GM06990 (cell line): ENCODE measurements at regions not wholly inside any gene's neighbourhood (a gene's known extent, or its start where the extent isn't known, plus 50 kb on each side); places are given as distances from the start of the nearest gene placed in this dataset.

ENCODE experiments used
- DNase-seq: peaks from one replicate; pipeline ENCODE4 v3.0.0-alpha.2; 2011; ENCODE audit not compliant: insufficient read length; ENCODE audit errors: extremely low read depth
- H3K27me3 ChIP-seq: replicated peaks from 2 replicates; pipeline ENCODE4 v1.6.0; 2011; ENCODE audit warnings: low read length; ENCODE audit not compliant: control insufficient read depth, insufficient read depth
- H3K36me3 ChIP-seq: 2 replicates; pipeline ENCODE4 v1.5.1; 2011; ENCODE audit warnings: low read length; ENCODE audit not compliant: control insufficient read depth, insufficient read depth
- H3K4me3 ChIP-seq: replicated peaks from 2 replicates; pipeline ENCODE4 v1.5.1; 2011; ENCODE audit warnings: low read depth, mild to moderate bottlenecking, control low read depth, low read length
- CTCF ChIP-seq: IDR thresholded peaks from 2 replicates; pipeline ENCODE4 v1.5.1; 2011; ENCODE audit warnings: low read length, control low read depth, mild to moderate bottlenecking, inconsistent platforms; ENCODE audit not compliant: insufficient read depth, poor library complexity, severe bottlenecking

GRCh38 chr17:73754886-73755400 lies 110.7 kb upstream of the SDK2 start:
- H3K27me3 ChIP-seq, result no peaks in the 10 kb centered on the region; the same call in 1 of the 2 replicates
- TF ChIP-seq CTCF, result no peak
- H3K36me3 ChIP-seq, result no peaks in the 10 kb centered on the region
- H3K4me3 ChIP-seq, result no peak overlapping the region
- no peak for DNase-seq

- no peaks in the 10 kb centered on the region for H3K36me3 ChIP-seq
- no peak for DNase-seq
- H3K4me3 ChIP-seq, result no peak overlapping the region
- H3K27me3 ChIP-seq, result no peaks in the 10 kb centered on the region; the same call in 1 of the 2 replicates
- no peak for TF ChIP-seq CTCF
Measured at GRCh38 chr17:73757420-73757819, 113.2 kb upstream of the SDK2 start.

GRCh38 chr17:73758245-73758644 lies 114.0 kb upstream of the SDK2 start:
- DNase-seq, result no peak
- Histone ChIP-seq H3K4me3 (no peak overlapping the region), H3K27me3 (no peaks in the 10 kb centered on the region; the same call in 1 of the 2 replicates), H3K36me3 (no peaks in the 10 kb centered on the region)
- no peak for TF ChIP-seq CTCF

GRCh38 chr17:73759324-73759723 lies 115.1 kb upstream of the SDK2 start:
- DNase-seq, result no peak
- no peaks in the 10 kb centered on the region for H3K36me3 ChIP-seq
- no peak overlapping the region for H3K4me3 ChIP-seq
- no peak for TF ChIP-seq CTCF
- H3K27me3 ChIP-seq, result no peaks in the 10 kb centered on the region; the same call in 1 of the 2 replicates

GRCh38 chr17:73759734-73760438 lies 115.6 kb upstream of the SDK2 start:
- Histone ChIP-seq H3K4me3 (no peak overlapping the region), H3K36me3 (no peaks in the 10 kb centered on the region), H3K27me3 (no peaks in the 10 kb centered on the region; the same call in 1 of the 2 replicates)
- no peak for TF ChIP-seq CTCF
- no peak for DNase-seq
